Activated CD8-positive, alpha-beta memory T cell treated with anti-CD3 and anti-CD28 coated beads, Interleukin-2, amount 50 U/mL, for 48 hours (primary cell): ENCODE measurements at regions not wholly inside any gene's neighbourhood (a gene's known extent, or its start where the extent isn't known, plus 50 kb on each side); places are given as distances from the start of the nearest gene placed in this dataset.

Experiments used
- DNase-seq: peaks from one replicate; pipeline ENCODE4 v3.0.0-alpha.2; 2020

- no peak for DNase-seq
Measured at GRCh38 chr5:173808079-173808808, 79.9 kb upstream of the CPEB4 start.

DNA sequence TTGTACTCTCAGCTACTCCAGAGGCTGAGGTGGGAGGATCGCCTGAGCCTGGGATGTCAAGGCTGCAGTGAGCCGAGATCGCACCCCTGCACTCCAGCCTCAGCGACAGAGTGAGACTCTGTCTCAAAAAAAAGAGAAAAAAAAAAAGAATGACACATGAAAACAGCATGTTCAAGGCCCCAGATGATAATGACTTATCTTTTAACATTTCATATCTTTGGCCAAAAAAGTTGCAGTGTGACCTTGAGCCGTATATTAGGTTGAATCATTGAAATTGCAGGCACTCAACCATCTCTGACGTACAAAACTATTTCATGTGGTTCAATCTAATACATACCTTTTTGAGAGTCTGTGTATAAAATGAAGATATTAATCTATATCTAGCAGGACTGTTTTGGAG, 79.1 kb upstream of the CPEB4 start:
- DNase-seq, result no peak

GRCh38 chr5:173812811-173813550, 75.2 kb upstream of the CPEB4 start:
- no peak for DNase-seq

GRCh38 chr5:173814053-173814452, 74.1 kb upstream of the CPEB4 start:
- DNase-seq, result no peak

GRCh38 chr5:173815571-173815970, 72.6 kb upstream of the CPEB4 start:
- DNase-seq, result no peak

DNA sequence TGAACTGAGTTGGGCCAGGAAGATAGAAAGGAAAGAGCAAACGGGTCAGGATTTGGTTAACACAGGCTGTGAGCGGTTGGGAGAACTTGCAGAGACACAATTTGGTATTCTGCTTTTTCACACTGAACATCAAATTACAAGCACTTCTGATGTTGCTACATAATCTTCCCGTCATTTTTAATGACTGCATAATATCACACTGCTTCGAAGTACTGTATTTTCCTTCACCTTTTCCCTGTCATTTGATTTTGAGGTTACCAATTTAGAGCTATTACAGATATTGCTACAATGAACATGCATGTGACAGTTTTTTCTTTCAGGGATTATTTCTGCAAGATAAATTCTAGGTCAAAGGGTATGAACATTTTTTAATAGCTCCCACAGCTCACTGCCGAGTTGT, 71.4 kb upstream of the CPEB4 start:
- DNase-seq, result no peak

GRCh38 chr5:173817561-173817960, 70.6 kb upstream of the CPEB4 start:
- no peak for DNase-seq

GRCh38 chr5:173819521-173819920, 68.6 kb upstream of the CPEB4 start:
- DNase-seq, result no peak

DNA sequence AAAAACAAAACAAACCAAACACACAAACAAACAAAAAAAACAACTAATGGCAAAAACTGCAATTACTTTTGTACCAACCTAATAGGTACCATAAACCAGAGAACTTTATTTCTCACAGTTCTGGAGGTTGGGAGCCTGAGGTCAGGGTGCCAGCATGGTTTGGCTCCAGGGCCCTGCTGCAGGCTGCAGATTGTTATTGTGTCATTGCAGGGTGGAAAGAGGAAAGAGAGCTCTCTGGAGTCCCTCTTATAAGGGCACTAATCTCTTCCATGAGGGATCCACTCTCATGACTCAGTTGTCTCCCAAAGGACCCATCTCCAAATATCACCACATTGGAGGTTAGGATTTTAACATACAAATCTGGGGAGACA, 64.9 kb upstream of the CPEB4 start:
- no peak for DNase-seq

DNA sequence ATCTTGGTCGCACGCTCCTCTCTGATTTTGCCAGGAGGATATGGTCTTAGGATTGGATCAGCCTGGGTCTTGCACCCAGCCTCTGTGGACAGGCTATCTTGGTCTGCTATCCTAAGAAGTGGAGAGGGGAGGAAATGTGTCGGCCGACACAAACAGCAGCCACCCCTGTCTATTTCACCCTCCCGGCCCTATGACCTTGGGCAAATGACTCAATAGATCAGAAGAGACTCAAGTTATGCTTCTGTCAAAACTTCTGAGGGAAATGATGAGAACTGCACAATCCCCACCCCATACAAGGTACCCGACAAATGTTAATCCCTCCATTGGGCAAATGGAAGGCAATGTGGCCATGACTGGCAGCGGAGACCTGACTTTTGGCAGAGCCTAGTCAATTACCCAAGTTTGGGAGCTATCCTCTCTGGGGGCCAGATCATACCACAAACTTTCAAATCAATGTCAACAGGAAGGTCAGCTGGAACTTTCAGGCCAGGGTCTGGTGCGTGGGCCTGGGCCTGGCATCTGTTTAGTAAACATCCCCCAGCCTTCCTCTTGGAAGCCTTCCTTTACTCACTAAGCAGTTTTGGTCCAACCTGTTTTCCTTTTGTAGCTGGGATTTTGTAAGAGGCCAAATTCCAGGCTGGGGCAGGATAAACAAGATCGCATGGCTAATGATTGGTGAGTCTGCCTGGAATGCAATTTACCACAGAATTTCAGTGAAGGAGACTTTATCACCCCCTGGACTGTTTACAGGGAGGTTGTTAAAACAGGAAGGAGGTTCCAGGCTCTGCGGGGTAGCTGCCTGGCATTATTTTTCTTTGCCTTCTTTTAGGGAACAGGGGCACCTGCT, 64.2 kb upstream of the CPEB4 start:
- no peak for DNase-seq

DNA sequence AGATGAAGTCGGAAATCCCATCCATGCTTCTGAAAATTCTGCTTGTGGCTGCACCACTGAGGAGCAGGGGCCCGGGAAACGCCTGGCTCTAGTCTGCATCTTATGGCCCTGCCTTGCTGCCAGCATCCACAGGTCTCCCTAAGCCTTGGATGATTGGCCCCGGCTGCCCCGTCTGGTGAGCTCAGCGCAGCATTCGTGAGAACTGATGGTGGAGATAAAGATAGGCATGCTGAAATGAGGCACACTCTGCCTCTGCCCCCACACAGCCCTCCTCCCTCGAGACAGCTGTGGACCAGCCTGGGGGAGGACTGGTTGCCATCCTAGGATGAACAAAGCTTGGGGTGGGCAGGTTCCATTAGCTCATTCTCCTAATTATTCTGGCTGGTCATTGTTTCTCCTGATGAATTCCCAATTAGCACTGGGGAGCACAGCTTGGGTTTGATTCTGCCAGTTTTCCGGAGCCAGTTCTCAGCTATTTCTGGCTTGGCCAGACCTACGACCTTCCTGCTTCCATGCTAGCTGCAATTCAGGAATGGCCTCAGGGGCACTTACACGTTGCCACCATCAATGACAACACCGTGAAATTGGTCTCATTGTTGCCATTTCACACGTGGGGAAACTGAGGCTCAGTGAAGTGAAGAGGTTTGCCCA, 62.8 kb upstream of the CPEB4 start:
- no peak for DNase-seq

DNA sequence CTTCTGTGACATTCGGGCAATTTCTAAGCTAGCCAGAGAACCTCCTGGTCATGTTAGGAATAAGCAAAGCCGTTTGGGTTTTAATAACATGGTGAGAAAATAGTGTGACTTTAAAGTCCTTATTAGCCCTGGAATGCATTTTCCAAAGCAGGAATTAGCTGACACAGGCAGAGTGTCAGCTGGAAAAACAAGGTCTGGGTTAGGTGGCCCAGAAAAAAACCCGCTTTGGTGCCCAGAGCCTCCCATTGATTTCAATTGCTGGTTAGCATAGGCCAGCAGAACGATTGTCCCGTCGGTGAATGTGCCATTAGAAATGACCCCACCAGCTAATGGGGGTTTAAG, 62.1 kb upstream of the CPEB4 start:
- DNase-seq, result no peak

DNA sequence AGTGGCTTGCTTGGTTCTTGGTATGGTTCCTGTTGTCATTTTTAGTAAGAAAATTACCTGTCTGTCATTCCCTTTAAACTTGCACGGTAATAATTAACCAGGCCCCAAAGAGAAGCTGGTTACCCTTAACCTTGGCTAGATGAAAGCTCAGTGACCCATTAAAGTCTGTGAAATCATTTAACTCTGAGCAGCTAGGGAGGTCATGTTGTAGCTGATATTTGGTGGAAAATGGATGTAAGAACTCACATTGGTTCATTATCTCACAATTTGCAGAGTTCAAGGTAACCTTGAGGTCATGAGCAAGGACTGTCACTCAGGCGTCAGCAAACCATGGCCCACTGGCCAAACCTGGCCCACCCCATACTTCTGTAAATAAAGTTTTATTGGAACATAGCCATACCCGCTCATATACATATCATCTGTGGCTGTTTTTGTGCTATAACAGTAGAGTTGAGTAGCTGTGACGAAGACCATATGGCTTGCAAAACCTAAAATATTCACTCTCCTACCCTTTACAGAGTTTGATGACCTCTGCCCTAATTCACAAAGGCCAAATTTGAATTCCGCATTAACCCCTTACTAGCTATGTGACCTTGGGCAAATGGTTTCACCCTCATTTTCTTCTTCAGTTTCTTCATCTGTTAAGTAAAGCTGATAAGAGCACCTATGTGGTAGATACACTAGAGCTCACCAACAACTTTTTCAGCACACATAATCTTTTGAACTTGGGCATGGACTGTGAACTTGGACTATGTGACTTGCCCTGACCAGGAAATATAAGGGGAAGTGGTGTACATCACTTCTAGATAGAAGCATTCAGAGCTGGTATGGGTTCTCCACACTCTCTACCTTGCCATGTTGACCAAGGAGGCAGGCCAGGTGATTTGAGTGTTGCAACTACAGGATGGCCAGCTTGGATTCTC, 61.5 kb upstream of the CPEB4 start:
- DNase-seq, result no peak

DNA sequence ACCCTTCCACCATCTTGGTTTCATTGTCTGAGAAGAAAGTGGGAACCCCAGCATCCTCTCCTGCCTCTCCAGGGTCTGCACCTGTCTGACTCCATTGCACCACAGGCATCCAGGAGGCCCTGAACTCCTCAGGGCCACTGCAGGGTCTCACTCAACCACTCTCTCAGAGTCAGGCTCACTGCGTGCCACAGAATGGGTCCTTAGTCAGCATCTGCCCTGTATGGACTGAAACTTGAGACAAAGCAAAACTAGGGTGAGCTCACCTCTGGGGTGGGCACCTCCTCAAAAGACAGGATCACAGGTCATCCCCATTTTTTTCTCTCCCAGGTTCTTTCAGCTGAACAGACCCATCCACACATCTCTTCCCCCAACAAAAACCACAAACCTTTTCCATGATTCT, 59.2 kb upstream of the CPEB4 start:
- no peak for DNase-seq

DNA sequence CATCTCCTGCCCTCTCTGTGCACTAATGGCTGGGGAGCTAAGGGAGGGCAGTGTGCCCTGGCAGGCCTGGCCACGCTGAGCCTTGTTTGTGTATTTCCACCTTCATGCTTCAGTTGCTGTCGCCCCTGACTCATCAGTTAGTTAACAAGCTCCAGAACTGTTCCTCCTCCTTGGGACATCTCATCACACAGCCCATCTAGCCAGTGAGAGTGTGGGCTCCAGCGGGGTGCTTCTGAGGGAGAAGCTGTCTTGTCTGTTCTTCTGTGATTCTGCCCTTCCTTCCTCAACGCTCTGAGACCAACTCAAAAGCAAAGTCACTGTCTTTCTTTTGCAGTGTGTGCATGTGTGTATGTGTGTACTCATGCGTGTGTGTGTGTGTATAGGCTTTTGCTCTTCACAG, 58.3 kb upstream of the CPEB4 start:
- no peak for DNase-seq

DNA sequence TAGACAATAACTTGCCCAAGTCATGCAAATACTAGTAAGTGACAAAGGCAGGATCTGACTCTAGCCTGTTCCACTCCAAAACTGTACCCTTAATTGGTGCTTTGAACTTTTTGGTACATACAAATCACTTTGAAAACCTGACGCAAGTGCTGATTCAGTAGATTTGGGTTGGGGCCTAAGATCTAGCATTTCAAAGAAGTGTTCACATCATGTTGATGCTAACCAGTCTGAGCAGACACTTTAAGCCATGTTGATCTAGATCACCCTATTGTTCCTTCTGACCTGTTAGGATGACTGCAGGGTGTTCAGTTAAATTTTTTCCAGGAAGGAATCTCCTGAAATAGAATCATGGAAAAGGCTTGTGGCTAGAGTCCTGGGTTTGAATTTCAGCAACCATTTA, 57.7 kb upstream of the CPEB4 start:
- DNase-seq, result no peak

DNA sequence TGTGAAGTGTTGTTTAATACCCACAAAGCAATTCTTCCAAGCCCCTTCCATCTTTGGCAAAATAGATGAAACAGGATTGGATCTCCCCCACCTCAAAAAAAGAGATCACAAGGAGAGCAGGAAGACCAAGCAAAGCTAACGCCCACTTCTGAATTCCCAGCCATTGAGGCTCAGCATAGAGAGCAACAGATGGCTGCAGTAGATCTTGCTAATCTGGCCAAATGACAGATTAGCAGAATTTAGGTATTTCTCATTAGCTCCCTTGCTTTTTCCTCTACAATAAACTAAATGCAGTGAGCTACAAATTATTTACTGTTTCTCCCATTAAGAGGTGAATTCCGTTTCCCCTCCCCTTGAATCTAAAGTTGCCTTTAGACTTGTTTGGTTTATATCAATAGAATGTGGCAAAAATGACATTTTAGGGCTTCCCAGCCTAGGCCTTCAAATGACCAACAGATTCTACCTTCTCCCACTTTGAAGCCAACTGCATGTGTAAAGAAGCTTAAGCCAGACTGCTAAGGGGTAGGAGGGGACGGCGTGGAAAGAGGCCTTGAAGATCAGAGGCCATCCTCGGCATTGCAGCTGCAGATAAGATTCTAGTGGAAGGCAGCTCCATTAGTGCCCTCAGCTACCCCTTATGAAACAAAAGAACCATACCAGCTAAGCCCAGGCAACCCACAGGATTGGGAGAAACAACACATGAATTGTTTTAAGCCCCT, 56.8 kb upstream of the CPEB4 start:
- no peak for DNase-seq

- no peak for DNase-seq
Measured at GRCh38 chr5:173832386-173832785, 55.8 kb upstream of the CPEB4 start.

DNA sequence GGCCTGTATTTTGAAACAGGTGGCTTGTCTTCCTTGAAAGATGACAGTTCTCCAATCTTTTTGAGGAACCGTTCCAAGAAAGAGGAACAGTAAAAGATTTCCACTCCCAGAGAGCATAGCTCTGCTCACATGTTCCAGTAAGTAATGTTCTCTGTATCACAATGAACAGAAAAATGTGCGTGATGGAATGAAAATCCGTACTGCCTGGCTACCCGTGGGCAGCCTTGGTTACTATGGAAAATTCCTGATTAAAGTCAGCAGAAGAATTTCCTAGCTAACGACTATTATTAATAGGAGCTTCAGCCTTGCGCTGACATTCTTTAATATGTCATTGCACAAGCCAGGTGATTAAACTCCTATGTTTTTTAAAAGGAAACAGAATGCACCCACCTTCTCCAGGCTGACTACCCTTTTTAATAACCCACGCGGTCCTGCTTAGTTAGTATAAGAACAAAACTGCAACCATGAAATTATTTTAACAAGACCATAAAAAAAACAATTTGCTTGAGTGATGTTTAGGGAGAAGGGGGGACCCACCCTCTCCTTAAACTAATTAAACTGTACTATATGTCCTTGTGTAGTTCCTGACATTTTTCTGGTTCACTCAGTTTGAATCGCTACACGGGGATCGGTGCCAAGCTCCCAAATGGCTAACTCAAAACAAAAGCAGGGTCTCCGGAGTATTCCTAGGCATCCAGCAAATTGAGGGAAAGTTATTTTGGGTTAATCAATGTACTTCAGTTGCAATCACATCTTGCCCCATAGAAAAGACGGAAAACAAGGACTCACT, 54.8 kb upstream of the CPEB4 start:
- no peak for DNase-seq

- DNase-seq, result no peak
Measured at GRCh38 chr5:173834071-173834771, 53.9 kb upstream of the CPEB4 start.
